GM19463 (cell line): ENCODE measurements at regions not wholly inside any gene's neighbourhood (a gene's known extent, or its start where the extent isn't known, plus 50 kb on each side); places are given as distances from the start of the nearest gene placed in this dataset.

Experiments
- ATAC-seq: cut with Tn5 transposase; IDR thresholded peaks from one replicate; pipeline ENCODE4 v1.9.1; 2021; ENCODE audit warnings: mild to moderate bottlenecking, moderate library complexity; ENCODE audit not compliant: unreplicated experiment

- no peak for ATAC-seq
Observed at GRCh38 chr9:99430301-99430700, 208.2 kb downstream of the SEC61B start.

GRCh38 chr9:99431103-99431502 is 209.0 kb downstream of the SEC61B start:
- ATAC-seq, result no peak

GRCh38 chr9:99432075-99432474 is 210.0 kb downstream of the SEC61B start:
- ATAC-seq, result no peak

- ATAC-seq, result no peak
Observed at GRCh38 chr9:99433095-99433494, 211.0 kb downstream of the SEC61B start.

- peak; percentile 100 for ATAC-seq
Observed at GRCh38 chr9:99433555-99433954, 211.5 kb downstream of the SEC61B start.

- no peak for ATAC-seq
Observed at GRCh38 chr9:99436616-99437015, 214.5 kb downstream of the SEC61B start.

GRCh38 chr9:99437145-99437544 is 215.1 kb downstream of the SEC61B start:
- no peak for ATAC-seq

- no peak for ATAC-seq
Observed at GRCh38 chr9:99438596-99438995, 216.5 kb downstream of the SEC61B start.

GRCh38 chr9:99441829-99442228 is 219.7 kb downstream of the SEC61B start:
- no peak for ATAC-seq

GRCh38 chr9:99445371-99445891 is 223.3 kb downstream of the SEC61B start:
- ATAC-seq, result no peak

GRCh38 chr9:99445920-99446319 is 223.8 kb downstream of the SEC61B start:
- ATAC-seq, result no peak

GRCh38 chr9:99447951-99448350 is 225.9 kb downstream of the SEC61B start:
- no peak for ATAC-seq

- no peak for ATAC-seq
Observed at GRCh38 chr9:99449726-99450125, 227.6 kb downstream of the SEC61B start.

GRCh38 chr9:99451112-99451606 is 229.1 kb downstream of the SEC61B start:
- ATAC-seq, result no peak

GRCh38 chr9:99457406-99457805 is 235.3 kb downstream of the SEC61B start:
- ATAC-seq, result no peak

- no peak for ATAC-seq
Observed at GRCh38 chr9:99457981-99458380, 235.9 kb downstream of the SEC61B start.

- ATAC-seq, result no peak
Observed at GRCh38 chr9:99459919-99460318, 237.8 kb downstream of the SEC61B start.

- ATAC-seq, result no peak
Observed at GRCh38 chr9:99463131-99463530, 241.0 kb downstream of the SEC61B start.

GRCh38 chr9:99464568-99464967 is 242.5 kb downstream of the SEC61B start:
- no peak for ATAC-seq

GRCh38 chr9:99465231-99465907 is 243.3 kb downstream of the SEC61B start:
- no peak for ATAC-seq

GRCh38 chr9:99466104-99466503 is 244.0 kb downstream of the SEC61B start:
- no peak for ATAC-seq

- no peak for ATAC-seq
Observed at GRCh38 chr9:99466781-99467180, 244.7 kb downstream of the SEC61B start.

- ATAC-seq, result no peak
Observed at GRCh38 chr9:99471033-99471432, 249.0 kb downstream of the SEC61B start.
